Activated CD8-positive, alpha-beta T cell treated with anti-CD3 and anti-CD28 coated beads for 36 hours (primary cell): ENCODE measurements at regions not wholly inside any gene's neighbourhood (a gene's known extent, or its start where the extent isn't known, plus 50 kb on each side); places are given as distances from the start of the nearest gene placed in this dataset.

Source experiments
- ATAC-seq: fragments of 200-7000 bp; cut with Tn5 transposase; one replicate; pipeline ENCODE4 v1.10.0; 2021; ENCODE audit warnings: mild to moderate bottlenecking, moderate library complexity
- CTCF ChIA-PET: fragments of 350-600 bp; sonication (Branson Sonifier 250); formaldehyde crosslinking; loops from one replicate; lab custom pipeline; 2021; ENCODE audit warnings: antibody characterized with exemption; lab: Charles Lee
- POLR2A ChIA-PET: fragments of 350-600 bp; sonication (Branson Sonifier 250); formaldehyde crosslinking; loops from one replicate; lab custom pipeline; 2021; ENCODE audit warnings: antibody characterized with exemption; lab: Charles Lee
- DNase-seq: peaks from one replicate; pipeline ENCODE4 v3.0.0-alpha.2; 2020
- H3K27ac Mint-ChIP-seq: one replicate; pipeline ENCODE4 v1.8.0; 2021; ENCODE audit warnings: mild to moderate bottlenecking, mixed read lengths
- H3K27me3 Mint-ChIP-seq: one replicate; pipeline ENCODE4 v1.8.0; 2021; ENCODE audit warnings: mixed read lengths
- H3K36me3 Mint-ChIP-seq: one replicate; pipeline ENCODE4 v1.8.0; 2021; ENCODE audit warnings: low read depth, mixed read lengths
- H3K4me1 Mint-ChIP-seq: one replicate; pipeline ENCODE4 v1.8.0; 2021; ENCODE audit warnings: low read depth, mixed read lengths
- H3K4me3 Mint-ChIP-seq: one replicate; pipeline ENCODE4 v1.8.0; 2021; ENCODE audit warnings: mild to moderate bottlenecking, moderate library complexity, mixed read lengths
- H3K9me3 Mint-ChIP-seq: one replicate; pipeline ENCODE4 v1.8.0; 2021; ENCODE audit warnings: mixed read lengths
- CTCF ChIP-seq: fragments of 200-600 bp; IDR thresholded peaks from one replicate; pipeline ENCODE4 v1.8.0; 2022; ENCODE audit warnings: antibody characterized with exemption, mild to moderate bottlenecking
- intact Hi-C: fragments of 100-400 bp; cut with micrococcal nuclease; formaldehyde crosslinking; loops from one replicate; pipeline ENCODE4 v1.10.0; 2022

GRCh38 chr3:193187070-193187722, 53.8 kb upstream of the PLAAT1 start:
- Mint-ChIP-seq H3K27me3 (peaks cover 1% of the 10 kb centered on the region), H3K4me3 (no peak overlapping the region), H3K36me3 (no peaks in the 10 kb centered on the region), H3K27ac (no peak overlapping the region), H3K4me1 (no peaks in the 10 kb centered on the region), H3K9me3 (no peaks in the 10 kb centered on the region)
- ChIA-PET POLR2A (no interaction called here), CTCF (interaction anchor here (0.8 kb wide), 1 partner anchor 29 kb away, joined by 3 read pairs; no protein-coding TSS in a partner anchor)
- ATAC-seq (no peak), DNase-seq (no peak)
- intact Hi-C loops = no loop called here
- TF ChIP-seq CTCF = no peak

GRCh38 chr3:193190146-193190786, 50.8 kb upstream of the PLAAT1 start:
- Mint-ChIP-seq H3K9me3 (no peaks in the 10 kb centered on the region), H3K27me3 (peaks cover 1% of the 10 kb centered on the region), H3K4me3 (no peak overlapping the region), H3K36me3 (no peaks in the 10 kb centered on the region), H3K27ac (no peak overlapping the region), H3K4me1 (no peaks in the 10 kb centered on the region)
- intact Hi-C loops = no loop called here
- peak; percentile 51 for ATAC-seq
- ChIA-PET POLR2A (no interaction called here), CTCF (no interaction called here)
- DNase-seq = peak; percentile 21
- no peak for TF ChIP-seq CTCF
